ENCODE measurements at regions not wholly inside any gene's neighbourhood (a gene's known extent, or its start where the extent isn't known, plus 50 kb on each side); places are given as distances from the start of the nearest gene placed in this dataset.

GRCh38 chr18:6650127-6650507, 79.4 kb upstream of the ARHGAP28 start:
- H3K27ac Mint-ChIP-seq (ENCODE audit: unreplicated experiment) = no peak overlapping the region
- H3K9me3 Mint-ChIP-seq (ENCODE audit: unreplicated experiment) = no peaks in the 10 kb centered on the region
- Histone ChIP-seq H3K36me3 (ENCODE audit: insufficient read depth, low read length) (no peaks in the 10 kb centered on the region), H2AFZ (ENCODE audit: low read depth, low read length) (no peak overlapping the region), H3K79me2 (ENCODE audit: insufficient read depth, low read length) (no peaks in the 10 kb centered on the region), H3K27me3 (ENCODE audit: insufficient read depth, low read length) (peaks cover 2% of the 10 kb centered on the region), H3K9ac (ENCODE audit: low read length) (no peak overlapping the region), H4K20me1 (ENCODE audit: insufficient read depth, low read length) (no peaks in the 10 kb centered on the region), H3K4me3 (ENCODE audit: insufficient read depth, low read depth, low read length) (no peak overlapping the region), H3K4me2 (ENCODE audit: low read length) (no peak overlapping the region), H3K27ac (ENCODE audit: low read depth, low read length) (no peak overlapping the region), H3K4me1 (ENCODE audit: insufficient read depth, low read length) (no peaks in the 10 kb centered on the region), H3K9me3 (ENCODE audit: insufficient read depth, low read depth, low read length) (no peaks in the 10 kb centered on the region)
- H3K27me3 Mint-ChIP-seq (ENCODE audit: low read depth, unreplicated experiment) = peaks cover 11% of the 10 kb centered on the region
- TF ChIP-seq CTCF (IDR thresholded peaks at IDR 0.05; ENCODE audit: insufficient read depth, low read depth, low read length) (no peak), EZH2 (IDR thresholded peaks at IDR 0.05; ENCODE audit: insufficient read depth, low read length) (no peak)
- FAIRE-seq = no peak
- no peaks in the 10 kb centered on the region for H3K36me3 Mint-ChIP-seq (ENCODE audit: low read depth, unreplicated experiment)
- H3K4me3 Mint-ChIP-seq (ENCODE audit: unreplicated experiment) = no peak overlapping the region
- H3K4me1 Mint-ChIP-seq (ENCODE audit: low read depth, unreplicated experiment) = no peaks in the 10 kb centered on the region
- no peak for DNase-seq (ENCODE audit: low read depth)

GRCh38 chr18:6650747-6651146, 78.8 kb upstream of the ARHGAP28 start:
- H3K4me3 Mint-ChIP-seq (ENCODE audit: unreplicated experiment) = no peak overlapping the region
- H3K27ac ChIP-seq (ENCODE audit: low read depth, low read length) = no peak overlapping the region
- no peak overlapping the region for H3K4me3 ChIP-seq (ENCODE audit: insufficient read depth, low read depth, low read length)
- no peak overlapping the region for H3K4me2 ChIP-seq (ENCODE audit: low read length)
- H4K20me1 ChIP-seq (ENCODE audit: insufficient read depth, low read length) = no peaks in the 10 kb centered on the region
- no peaks in the 10 kb centered on the region for H3K9me3 Mint-ChIP-seq (ENCODE audit: unreplicated experiment)
- peaks cover 11% of the 10 kb centered on the region for H3K27me3 Mint-ChIP-seq (ENCODE audit: low read depth, unreplicated experiment)
- FAIRE-seq (no peak), DNase-seq (ENCODE audit: low read depth) (no peak)
- no peak overlapping the region for H2AFZ ChIP-seq (ENCODE audit: low read depth, low read length)
- no peaks in the 10 kb centered on the region for H3K4me1 ChIP-seq (ENCODE audit: insufficient read depth, low read length)
- no peaks in the 10 kb centered on the region for H3K9me3 ChIP-seq (ENCODE audit: insufficient read depth, low read depth, low read length)
- no peak overlapping the region for H3K9ac ChIP-seq (ENCODE audit: low read length)
- no peaks in the 10 kb centered on the region for H3K4me1 Mint-ChIP-seq (ENCODE audit: low read depth, unreplicated experiment)
- peaks cover 2% of the 10 kb centered on the region for H3K27me3 ChIP-seq (ENCODE audit: insufficient read depth, low read length)
- no peak overlapping the region for H3K27ac Mint-ChIP-seq (ENCODE audit: unreplicated experiment)
- no peaks in the 10 kb centered on the region for H3K36me3 ChIP-seq (ENCODE audit: insufficient read depth, low read length)
- TF ChIP-seq EZH2 (IDR thresholded peaks at IDR 0.05; ENCODE audit: insufficient read depth, low read length) (no peak), CTCF (IDR thresholded peaks at IDR 0.05; ENCODE audit: insufficient read depth, low read depth, low read length) (no peak)
- no peaks in the 10 kb centered on the region for H3K79me2 ChIP-seq (ENCODE audit: insufficient read depth, low read length)
- H3K36me3 Mint-ChIP-seq (ENCODE audit: low read depth, unreplicated experiment) = no peaks in the 10 kb centered on the region

GRCh38 chr18:6652098-6652497, 77.4 kb upstream of the ARHGAP28 start:
- Histone ChIP-seq H3K4me2 (ENCODE audit: low read length) (no peak overlapping the region), H3K27ac (ENCODE audit: low read depth, low read length) (no peak overlapping the region), H3K36me3 (ENCODE audit: insufficient read depth, low read length) (no peaks in the 10 kb centered on the region), H3K9ac (ENCODE audit: low read length) (no peak overlapping the region), H3K79me2 (ENCODE audit: insufficient read depth, low read length) (no peaks in the 10 kb centered on the region), H4K20me1 (ENCODE audit: insufficient read depth, low read length) (no peaks in the 10 kb centered on the region), H3K9me3 (ENCODE audit: insufficient read depth, low read depth, low read length) (no peaks in the 10 kb centered on the region), H3K27me3 (ENCODE audit: insufficient read depth, low read length) (no peaks in the 10 kb centered on the region), H3K4me1 (ENCODE audit: insufficient read depth, low read length) (no peaks in the 10 kb centered on the region), H3K4me3 (ENCODE audit: insufficient read depth, low read depth, low read length) (no peak overlapping the region), H2AFZ (ENCODE audit: low read depth, low read length) (no peak overlapping the region)
- Mint-ChIP-seq H3K27ac (ENCODE audit: unreplicated experiment) (no peak overlapping the region), H3K36me3 (ENCODE audit: low read depth, unreplicated experiment) (no peaks in the 10 kb centered on the region), H3K27me3 (ENCODE audit: low read depth, unreplicated experiment) (peaks cover 9% of the 10 kb centered on the region), H3K9me3 (ENCODE audit: unreplicated experiment) (no peaks in the 10 kb centered on the region), H3K4me3 (ENCODE audit: unreplicated experiment) (no peak overlapping the region), H3K4me1 (ENCODE audit: low read depth, unreplicated experiment) (no peaks in the 10 kb centered on the region)
- TF ChIP-seq EZH2 (IDR thresholded peaks at IDR 0.05; ENCODE audit: insufficient read depth, low read length) (no peak), CTCF (IDR thresholded peaks at IDR 0.05; ENCODE audit: insufficient read depth, low read depth, low read length) (no peak)
- DNase-seq (ENCODE audit: low read depth) (no peak), FAIRE-seq (no peak)
